Fibroblast of the aortic adventitia (primary cell): ENCODE measurements at regions not wholly inside any gene's neighbourhood (a gene's known extent, or its start where the extent isn't known, plus 50 kb on each side); places are given as distances from the start of the nearest gene placed in this dataset.

Experiments used
- DNase-seq: peaks from one replicate; pipeline ENCODE4 v3.0.0-alpha.2; 2010; ENCODE audit warnings: low read depth
- H3K4me3 ChIP-seq: 2 replicates; pipeline ENCODE4 v1.5.1; 2011; ENCODE audit warnings: low read depth, mild to moderate bottlenecking, control low read depth, low read length, moderate library complexity
- TF ChIP-seq, protein P1 (sequence below): IDR thresholded peaks from 2 replicates; pipeline ENCODE4 v1.5.1; 2011; ENCODE audit warnings: mild to moderate bottlenecking, low read length, control low read depth, inconsistent platforms; ENCODE audit not compliant: insufficient read depth

DNA sequence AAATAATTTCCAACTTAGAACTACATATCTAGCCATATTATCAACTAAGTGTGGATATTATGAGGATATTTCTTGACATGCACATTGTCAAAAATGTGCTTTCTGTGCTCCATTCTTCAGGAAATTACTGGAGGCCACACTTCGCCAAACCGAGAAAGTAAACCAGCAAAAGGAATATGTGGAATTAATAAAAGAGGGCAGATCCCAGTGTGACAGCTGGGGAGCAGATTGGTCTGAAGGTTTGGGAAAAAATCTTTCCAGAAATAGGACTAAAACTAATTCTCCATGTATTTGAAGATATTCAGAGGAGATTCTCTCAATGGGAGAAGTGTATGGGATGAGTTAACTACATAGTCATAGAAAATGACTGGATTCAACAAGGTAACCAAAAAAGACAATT lies 546.9 kb upstream of the API5 start:
- no peak overlapping the region for H3K4me3 ChIP-seq
- DNase-seq, result no peak
- TF ChIP-seq, protein P1, sequence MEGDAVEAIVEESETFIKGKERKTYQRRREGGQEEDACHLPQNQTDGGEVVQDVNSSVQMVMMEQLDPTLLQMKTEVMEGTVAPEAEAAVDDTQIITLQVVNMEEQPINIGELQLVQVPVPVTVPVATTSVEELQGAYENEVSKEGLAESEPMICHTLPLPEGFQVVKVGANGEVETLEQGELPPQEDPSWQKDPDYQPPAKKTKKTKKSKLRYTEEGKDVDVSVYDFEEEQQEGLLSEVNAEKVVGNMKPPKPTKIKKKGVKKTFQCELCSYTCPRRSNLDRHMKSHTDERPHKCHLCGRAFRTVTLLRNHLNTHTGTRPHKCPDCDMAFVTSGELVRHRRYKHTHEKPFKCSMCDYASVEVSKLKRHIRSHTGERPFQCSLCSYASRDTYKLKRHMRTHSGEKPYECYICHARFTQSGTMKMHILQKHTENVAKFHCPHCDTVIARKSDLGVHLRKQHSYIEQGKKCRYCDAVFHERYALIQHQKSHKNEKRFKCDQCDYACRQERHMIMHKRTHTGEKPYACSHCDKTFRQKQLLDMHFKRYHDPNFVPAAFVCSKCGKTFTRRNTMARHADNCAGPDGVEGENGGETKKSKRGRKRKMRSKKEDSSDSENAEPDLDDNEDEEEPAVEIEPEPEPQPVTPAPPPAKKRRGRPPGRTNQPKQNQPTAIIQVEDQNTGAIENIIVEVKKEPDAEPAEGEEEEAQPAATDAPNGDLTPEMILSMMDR, result no peak

DNA sequence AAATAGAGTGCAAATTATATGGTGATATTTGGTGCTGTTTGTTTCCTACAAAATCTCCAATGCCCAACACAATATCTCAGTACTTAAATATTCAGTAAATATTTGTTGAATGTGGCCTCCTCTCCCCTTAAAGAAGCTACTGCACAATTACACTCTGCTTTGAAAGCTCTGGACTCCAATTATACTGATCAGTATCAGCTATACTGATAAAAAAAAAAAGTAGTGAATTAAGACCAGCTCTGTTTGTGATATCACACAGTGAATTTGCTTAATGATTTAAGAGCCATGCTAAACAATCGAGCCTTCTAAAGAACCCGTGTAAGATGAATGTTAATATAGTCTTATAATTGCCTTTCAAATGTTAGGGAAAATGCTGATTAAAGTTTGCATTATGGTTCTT lies 543.2 kb upstream of the API5 start:
- TF ChIP-seq, protein P1, result no peak
- no peak overlapping the region for H3K4me3 ChIP-seq
- no peak for DNase-seq

DNA sequence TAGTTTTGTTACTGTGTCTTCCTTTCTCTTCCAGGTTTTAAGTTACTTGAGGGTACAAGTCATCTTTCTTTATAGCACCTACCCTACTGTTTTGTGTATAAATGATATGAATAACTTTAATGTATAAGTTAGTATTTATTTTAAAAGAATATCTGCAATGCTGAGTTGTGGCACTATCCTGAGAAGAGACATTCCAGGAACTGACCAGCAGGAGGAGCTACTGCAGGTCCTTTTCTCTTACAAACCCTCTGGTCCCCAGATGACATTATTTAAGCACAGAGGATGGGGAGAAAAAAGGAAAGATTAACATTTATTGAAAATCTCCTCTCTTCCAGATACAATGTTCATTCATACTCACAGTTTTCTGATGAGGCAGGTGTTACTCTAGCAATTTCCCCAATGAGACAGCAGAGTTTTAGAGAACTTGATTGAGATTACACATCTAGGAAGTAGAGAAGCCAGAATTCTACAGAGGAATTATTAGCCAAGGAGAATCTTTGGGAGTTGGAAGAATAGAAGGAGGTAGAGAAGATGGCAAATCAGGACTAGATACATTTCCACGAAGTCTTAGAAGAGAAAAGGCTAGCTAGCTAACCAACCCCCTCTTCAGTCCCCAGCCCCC lies 541.2 kb upstream of the API5 start:
- TF ChIP-seq, protein P1, result no peak
- no peak for DNase-seq
- no peak overlapping the region for H3K4me3 ChIP-seq

DNA sequence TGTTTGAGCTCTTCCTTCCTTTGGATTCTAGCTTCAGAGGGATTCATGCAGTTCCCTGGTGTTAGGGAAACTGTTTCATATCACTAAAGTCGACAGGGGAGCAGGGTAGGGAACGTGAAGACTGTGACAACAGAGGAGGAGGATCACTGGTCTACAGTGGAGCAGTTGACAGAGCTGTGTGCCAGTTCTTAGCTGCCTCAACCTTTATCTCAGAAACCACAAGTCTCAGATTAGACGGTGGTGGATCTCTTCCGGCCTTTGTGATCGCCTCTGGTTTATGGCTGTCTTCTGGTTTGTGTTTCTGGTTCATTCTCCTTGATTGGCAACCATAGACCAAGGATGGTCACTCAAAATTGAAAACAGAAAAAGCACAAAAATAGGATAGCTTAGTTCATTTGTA lies 538.9 kb upstream of the API5 start:
- TF ChIP-seq, protein P1, result no peak
- no peak overlapping the region for H3K4me3 ChIP-seq
- no peak for DNase-seq

DNA sequence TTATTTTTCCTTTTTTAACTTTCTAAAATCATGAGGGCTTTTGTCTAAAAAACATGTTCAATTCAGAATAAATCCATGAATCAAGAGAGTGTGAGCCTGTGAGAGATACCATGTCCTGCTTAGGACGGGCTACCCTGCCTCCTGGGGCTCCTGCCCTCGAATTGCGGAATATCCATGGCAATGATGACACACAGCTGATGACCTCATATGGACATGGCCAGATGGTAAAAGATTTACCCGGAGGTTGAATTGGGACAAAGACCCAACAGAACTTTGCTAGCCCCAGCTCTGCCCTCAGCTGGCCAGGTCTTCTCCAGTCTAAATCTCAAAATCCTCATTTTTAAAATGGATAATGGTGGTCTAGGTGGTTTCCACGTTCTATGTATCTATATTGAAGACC lies 538.1 kb upstream of the API5 start:
- H3K4me3 ChIP-seq, result no peak overlapping the region
- TF ChIP-seq, protein P1, result no peak
- DNase-seq, result no peak

DNA sequence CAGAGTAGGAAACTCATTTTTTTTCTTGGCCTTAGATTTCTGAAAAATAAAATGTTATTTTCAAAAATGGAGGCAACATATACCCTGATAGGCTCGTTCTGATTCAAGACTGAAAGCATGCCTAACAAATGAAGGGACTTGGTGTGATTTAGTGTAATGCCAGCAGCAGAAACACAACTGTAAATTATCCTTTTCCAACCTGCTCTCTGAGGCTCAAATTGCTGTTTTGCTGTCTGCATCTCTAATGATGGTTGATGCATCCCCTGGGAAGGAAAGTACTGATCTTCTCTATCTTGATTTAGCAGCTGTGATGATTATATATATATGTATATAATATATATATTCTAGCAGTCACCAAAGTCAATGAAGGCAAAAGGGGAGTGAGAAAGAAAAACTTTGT lies 537.2 kb upstream of the API5 start:
- DNase-seq, result no peak
- TF ChIP-seq, protein P1, result no peak
- H3K4me3 ChIP-seq, result no peak overlapping the region

DNA sequence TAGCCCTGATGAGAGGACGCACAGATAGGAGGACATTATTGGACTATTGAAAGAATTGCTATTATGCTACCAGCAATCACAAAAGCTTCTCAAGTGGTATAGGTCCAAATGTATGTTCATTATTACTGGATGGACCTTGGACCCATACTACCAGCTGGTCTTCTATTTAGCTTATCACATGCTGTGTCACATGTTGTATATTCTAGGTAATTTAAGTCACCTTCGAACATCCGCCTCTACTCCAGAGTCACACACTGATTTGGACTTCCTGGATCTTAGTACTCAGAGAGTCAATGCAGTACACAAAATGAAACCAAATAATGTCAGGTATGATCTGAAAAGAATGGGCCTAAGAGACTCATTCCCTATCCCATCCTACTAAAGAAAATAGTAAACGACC lies 534.0 kb upstream of the API5 start:
- DNase-seq, result no peak
- TF ChIP-seq, protein P1, result no peak
- H3K4me3 ChIP-seq, result no peak overlapping the region
